ENCODE measurements at regions not wholly inside any gene's neighbourhood (a gene's known extent, or its start where the extent isn't known, plus 50 kb on each side); places are given as distances from the start of the nearest gene placed in this dataset.

DNA sequence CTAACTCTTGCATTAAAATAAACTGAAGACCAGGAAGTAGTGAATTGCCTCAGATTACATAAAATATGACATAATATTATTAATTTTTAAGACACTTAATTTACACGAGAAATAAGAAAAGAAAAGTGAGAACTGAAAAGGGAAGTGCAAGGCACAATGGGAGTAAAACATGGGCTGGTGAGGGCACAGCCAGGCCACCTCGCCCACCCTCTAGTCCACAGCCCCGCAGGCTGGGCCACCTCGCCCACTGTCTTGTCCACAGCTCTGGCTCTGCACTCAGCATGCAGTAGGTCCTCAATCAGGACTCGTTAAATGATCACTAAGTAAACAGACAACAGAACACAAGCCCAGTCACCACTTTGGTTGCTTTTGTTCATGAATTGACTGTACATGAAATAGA, 67.8 kb upstream of the ARHGEF7 start:
- WGBS, 10 experiments, result 20 to 86% (median 70%) methylated on average over 2 to 5 of the region's 5 CpGs; no CpG with 5 or more reads in 2 of the 10 experiments
- Histone ChIP-seq H3K4me3 (no peak overlapping the region), H3K4me1 (replicated peaks in 1 of 2) (no peaks in the 10 kb centered on the region), H3K27ac (no peak overlapping the region)
- no peak for ATAC-seq (replicated peaks in 6 of 8)
- in situ Hi-C loops (cut with MboI; ENCODE audit: low pct_unique_long_range_greater_than_20kb in 2 of 9, low sequenced_read_pairs in 9 of 9, unreplicated experiment in 9 of 9), result loop anchor here in 1 of 9 experiments (25.0 kb wide), 1 partner anchor 110 kb away; no protein-coding TSS in a partner anchor

DNA sequence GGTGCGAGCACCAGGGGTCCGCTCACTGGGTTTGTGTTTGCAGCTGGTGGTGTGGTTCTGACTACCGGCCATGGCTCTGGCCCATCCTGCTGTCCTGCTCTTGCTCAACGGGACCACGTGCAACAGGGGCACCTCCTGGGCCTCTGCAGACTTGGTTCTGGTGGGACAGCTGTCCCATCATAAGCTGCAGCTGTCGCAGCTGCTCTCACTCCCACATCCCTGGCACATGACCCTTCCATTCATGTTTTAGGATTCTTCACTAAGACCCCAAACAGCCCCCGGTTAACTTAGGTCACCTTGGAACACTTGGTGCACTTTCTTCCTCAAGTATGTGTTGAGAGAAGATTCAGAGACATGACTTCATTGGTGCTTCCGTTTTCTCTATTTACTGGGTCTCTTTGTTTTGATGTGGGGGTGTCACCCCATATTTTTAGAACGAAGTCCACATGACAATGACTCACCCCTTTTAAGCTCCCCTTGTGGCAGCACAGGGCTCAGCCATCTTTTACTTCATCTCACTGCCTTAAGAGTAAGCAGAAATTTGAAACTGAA, 68.4 kb upstream of the ARHGEF7 start:
- ATAC-seq (replicated peaks in 6 of 8), result peak in 2 of 8 experiments; percentile 3 to 16
- H3K4me3 ChIP-seq, result no peak overlapping the region
- WGBS, 10 experiments, result 3 to 89% (median 80%) methylated on average over 1 to 6 of the region's 9 CpGs; no CpG with 5 or more reads in 2 of the 10 experiments
- no peak overlapping the region for H3K27ac ChIP-seq
- in situ Hi-C loops (cut with MboI; ENCODE audit: low pct_unique_long_range_greater_than_20kb in 2 of 9, low sequenced_read_pairs in 9 of 9, unreplicated experiment in 9 of 9), result loop anchor here in 1 of 9 experiments (25.0 kb wide), 1 partner anchor 109 kb away; no protein-coding TSS in a partner anchor
- H3K4me1 ChIP-seq (replicated peaks in 1 of 2), result no peaks in the 10 kb centered on the region

DNA sequence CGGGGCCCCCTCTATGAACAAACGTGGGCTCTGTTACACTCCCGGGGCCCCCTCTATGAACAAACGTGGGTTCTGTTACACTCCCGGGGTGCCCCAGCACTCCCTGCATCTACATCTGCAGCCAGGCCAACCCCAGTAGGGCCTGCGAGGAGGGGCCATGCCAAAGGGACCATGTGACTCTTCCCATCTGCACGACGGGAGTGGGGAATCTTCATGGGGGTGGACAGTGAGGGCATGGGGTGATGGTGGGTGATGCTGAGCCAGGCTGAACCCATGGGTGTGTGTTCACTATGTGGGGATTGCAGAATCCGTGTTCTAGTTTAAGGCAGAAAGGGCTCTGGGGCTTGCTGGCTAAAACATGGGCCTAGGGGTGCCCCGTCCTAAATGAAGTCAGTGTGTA, 69.9 kb upstream of the ARHGEF7 start:
- H3K4me3 ChIP-seq, result no peak overlapping the region
- 56 to 80% (median 60%) methylated on average over 1 to 3 of the region's 10 CpGs; no CpG with 5 or more reads in 7 of the 10 experiments for WGBS, 10 experiments
- H3K4me1 ChIP-seq (replicated peaks in 1 of 2), result no peaks in the 10 kb centered on the region
- in situ Hi-C loops (cut with MboI; ENCODE audit: low pct_unique_long_range_greater_than_20kb in 2 of 9, low sequenced_read_pairs in 9 of 9, unreplicated experiment in 9 of 9), result loop anchor here in 1 of 9 experiments (25.0 kb wide), 1 partner anchor 108 kb away; no protein-coding TSS in a partner anchor
- no peak overlapping the region for H3K27ac ChIP-seq
- ATAC-seq (replicated peaks in 6 of 8), result no peak

DNA sequence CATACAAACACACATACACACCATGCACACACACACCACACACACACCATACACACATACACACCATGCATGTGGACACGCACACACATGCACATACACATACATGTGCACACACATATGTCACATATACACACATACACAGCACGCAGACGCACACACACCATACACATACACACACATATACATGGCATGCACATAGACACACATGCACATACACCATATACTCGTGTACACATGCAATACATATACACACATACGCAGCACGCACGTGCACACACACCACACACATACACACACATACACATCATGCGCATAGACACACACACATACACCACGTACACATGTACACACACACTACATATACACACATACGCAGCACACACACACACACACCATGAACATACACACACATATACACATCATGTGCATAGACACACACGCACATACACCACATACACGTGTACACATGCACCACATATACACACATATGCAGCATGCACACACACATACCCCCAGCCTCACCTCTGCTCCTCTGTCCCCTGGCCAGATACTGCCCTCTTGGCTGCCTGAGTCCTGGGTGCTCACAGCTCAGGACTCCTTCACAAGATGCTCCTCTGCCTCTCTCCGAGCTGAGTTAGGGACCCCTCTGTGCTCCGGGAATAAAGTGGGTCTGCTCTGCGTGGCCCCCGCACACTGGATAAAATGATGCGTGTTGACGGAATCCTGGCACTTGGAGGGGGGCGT, 70.9 kb upstream of the ARHGEF7 start:
- Histone ChIP-seq H3K4me1 (replicated peaks in 1 of 2) (no peaks in the 10 kb centered on the region), H3K4me3 (no peak overlapping the region), H3K27ac (no peak overlapping the region)
- in situ Hi-C loops (cut with MboI; ENCODE audit: low pct_unique_long_range_greater_than_20kb in 2 of 9, low sequenced_read_pairs in 9 of 9, unreplicated experiment in 9 of 9), result loop anchor here in 1 of 9 experiments (25.0 kb wide), 1 partner anchor 107 kb away; no protein-coding TSS in a partner anchor
- 89 to 100% (median 96%) methylated on average over 1 to 11 of the region's 19 CpGs; no CpG with 5 or more reads in 2 of the 10 experiments for WGBS, 10 experiments
- no peak for ATAC-seq (replicated peaks in 6 of 8)

DNA sequence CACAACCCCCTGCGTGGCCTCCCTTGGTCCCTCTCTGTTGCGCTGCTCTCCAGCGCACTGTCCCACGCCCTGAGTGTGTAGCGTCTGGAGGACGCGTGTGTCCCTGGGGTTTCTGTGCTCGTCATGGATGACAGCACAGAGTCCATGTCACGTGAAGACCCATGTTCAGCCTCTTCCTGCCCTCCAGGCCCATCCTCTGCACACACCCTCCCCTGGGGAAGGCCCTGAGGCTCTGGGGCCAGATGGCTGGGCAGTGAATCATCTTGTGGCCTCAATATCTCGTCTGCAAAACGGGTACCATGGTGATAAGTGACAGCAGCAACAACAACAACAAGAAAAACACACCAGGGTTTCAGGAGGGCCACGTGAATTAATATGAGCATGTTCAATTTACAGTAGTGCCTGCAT, 71.5 kb upstream of the ARHGEF7 start:
- WGBS, 10 experiments, result 13 to 100% (median 66%) methylated on average over 1 to 9 of the region's 12 CpGs; no CpG with 5 or more reads in 1 of the 10 experiments
- peak; percentile 19 to 92 (median 84) for ATAC-seq (replicated peaks in 6 of 8)
- Histone ChIP-seq H3K4me3 (no peak overlapping the region), H3K4me1 (replicated peaks in 1 of 2) (no peaks in the 10 kb centered on the region), H3K27ac (no peak overlapping the region)
- in situ Hi-C loops (cut with MboI; ENCODE audit: low pct_unique_long_range_greater_than_20kb in 2 of 9, low sequenced_read_pairs in 9 of 9, unreplicated experiment in 9 of 9), result loop anchor here in 1 of 9 experiments (25.0 kb wide), 1 partner anchor 106 kb away; no protein-coding TSS in a partner anchor

DNA sequence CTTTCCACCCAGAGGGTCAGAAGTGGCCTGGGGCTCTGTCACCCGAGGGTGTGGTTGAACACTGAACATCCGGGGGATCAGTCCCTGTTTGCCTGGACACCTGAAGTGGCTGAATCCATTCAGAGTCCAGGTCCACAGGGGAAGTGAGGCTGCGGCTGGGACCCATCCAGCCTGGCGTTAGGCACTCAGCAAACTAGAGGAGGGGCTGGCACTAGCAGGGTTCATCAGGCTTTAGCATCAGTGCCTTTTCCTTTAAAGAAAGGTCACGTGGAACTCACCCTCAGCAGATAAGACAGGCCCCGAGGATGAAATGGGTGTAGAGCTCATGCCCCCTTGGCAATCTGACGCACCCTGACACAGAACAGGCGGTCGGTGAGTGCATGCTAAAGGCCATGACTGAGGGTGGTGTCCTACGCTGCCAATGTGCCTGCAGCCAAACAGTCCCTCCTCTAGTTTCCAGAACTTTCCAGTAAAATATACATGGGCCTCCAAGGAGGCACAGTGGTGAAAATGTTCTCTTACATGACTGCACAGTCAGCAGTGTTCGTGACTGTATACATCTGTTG, 72.4 kb upstream of the ARHGEF7 start:
- ATAC-seq (replicated peaks in 6 of 8), result peak in 1 of 8 experiments; percentile 30
- in situ Hi-C loops (cut with MboI; ENCODE audit: low pct_unique_long_range_greater_than_20kb in 2 of 9, low sequenced_read_pairs in 9 of 9, unreplicated experiment in 9 of 9), result loop anchor here in 1 of 9 experiments (25.0 kb wide), 1 partner anchor 105 kb away; no protein-coding TSS in a partner anchor
- 59 to 83% (median 68%) methylated on average over 1 to 8 of the region's 11 CpGs; no CpG with 5 or more reads in 3 of the 10 experiments for WGBS, 10 experiments

DNA sequence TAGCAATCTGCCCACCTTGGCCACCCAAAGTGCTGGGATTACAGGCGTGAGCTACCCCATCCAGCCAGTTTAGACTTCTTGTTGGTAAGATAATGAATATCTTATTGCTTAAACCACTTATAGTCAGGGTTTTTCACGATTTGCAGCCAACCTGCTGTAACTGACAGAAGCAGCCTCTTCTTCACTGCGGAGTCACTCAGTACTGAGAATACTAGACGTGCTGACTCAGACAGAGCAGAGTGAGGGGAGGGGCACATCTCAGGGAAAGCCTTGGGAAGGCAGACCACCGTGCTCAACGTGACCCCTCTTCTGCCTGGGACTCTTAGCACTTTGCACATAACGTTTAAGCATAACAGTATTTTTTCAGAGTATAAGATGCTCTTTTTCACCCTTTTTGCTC, 74.3 kb upstream of the ARHGEF7 start:
- H3K4me3 ChIP-seq, result no peak overlapping the region

More for the DNA sequence above, 72.4 kb upstream of the ARHGEF7 start:
- no peaks in the 10 kb centered on the region for H3K4me1 ChIP-seq (replicated peaks in 1 of 2)
- H3K4me3 ChIP-seq, result no peak overlapping the region
- H3K27ac ChIP-seq, result no peak overlapping the region

DNA sequence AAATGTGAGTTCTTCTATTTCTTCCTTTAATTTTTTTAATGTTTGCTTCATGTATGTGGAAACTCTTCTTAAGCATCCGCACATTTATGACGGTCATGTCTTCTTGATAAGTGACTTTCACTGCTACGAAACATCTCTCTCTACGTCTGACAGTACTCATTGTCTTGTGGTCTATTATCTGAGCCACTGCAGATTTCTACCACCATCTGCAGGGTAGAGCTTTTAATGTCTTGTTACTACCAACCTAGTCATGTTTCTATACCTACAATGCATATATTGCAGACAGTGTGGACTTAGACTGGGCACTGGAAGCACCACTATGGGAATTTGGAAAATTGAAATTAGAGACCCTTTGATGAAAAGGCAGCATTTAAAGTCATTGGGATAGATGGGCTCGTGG, 75.4 kb upstream of the ARHGEF7 start:
- in situ Hi-C loops (cut with MboI; ENCODE audit: low pct_unique_long_range_greater_than_20kb in 2 of 9, low sequenced_read_pairs in 9 of 9, unreplicated experiment in 9 of 9), result loop anchor here in 1 of 9 experiments (25.0 kb wide), 1 partner anchor 102 kb away; no protein-coding TSS in a partner anchor
- H3K27ac ChIP-seq, result no peak overlapping the region
- WGBS, 10 experiments, result 60 to 100% (median 92%) methylated on average over 2 to 5 of the region's 5 CpGs; no CpG with 5 or more reads in 2 of the 10 experiments
- no peaks in the 10 kb centered on the region for H3K4me1 ChIP-seq (replicated peaks in 1 of 2)
- ATAC-seq (replicated peaks in 6 of 8), result no peak
- no peak overlapping the region for H3K4me3 ChIP-seq

More for the DNA sequence above, 74.3 kb upstream of the ARHGEF7 start:
- H3K27ac ChIP-seq, result no peak overlapping the region
- no peaks in the 10 kb centered on the region for H3K4me1 ChIP-seq (replicated peaks in 1 of 2)
- in situ Hi-C loops (cut with MboI; ENCODE audit: low pct_unique_long_range_greater_than_20kb in 2 of 9, low sequenced_read_pairs in 9 of 9, unreplicated experiment in 9 of 9), result loop anchor here in 1 of 9 experiments (25.0 kb wide), 1 partner anchor 104 kb away; no protein-coding TSS in a partner anchor
- WGBS, 10 experiments, result 0 to 80% (median 63%) methylated on average over 2 to 7 of the region's 7 CpGs; no CpG with 5 or more reads in 3 of the 10 experiments
- peak in 4 of 8 experiments; percentile 47 to 76 (median 62) for ATAC-seq (replicated peaks in 6 of 8)

DNA sequence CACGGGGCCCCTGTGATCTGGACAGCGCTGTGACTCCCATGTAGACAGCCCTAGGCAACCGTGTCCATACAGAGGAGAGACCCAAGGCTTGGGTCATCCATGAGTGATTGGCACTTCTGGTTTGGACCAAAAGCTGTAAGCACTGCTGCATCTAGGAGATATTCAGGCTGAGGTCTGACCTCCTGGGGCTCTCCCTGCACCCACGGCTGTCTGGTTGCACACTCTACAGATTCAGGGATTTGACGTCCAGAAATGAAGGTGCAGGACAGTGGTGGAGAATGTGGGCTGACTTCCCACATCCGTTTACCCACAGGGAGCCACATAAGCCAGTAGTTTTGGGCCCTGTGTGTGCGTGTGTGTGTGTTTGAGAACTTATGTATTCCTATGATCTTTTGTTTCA, 76.2 kb upstream of the ARHGEF7 start:
- no peak for ATAC-seq (replicated peaks in 6 of 8)
- H3K4me1 ChIP-seq (replicated peaks in 1 of 2), result no peaks in the 10 kb centered on the region
- 40 to 100% (median 83%) methylated on average over 1 to 6 of the region's 7 CpGs; no CpG with 5 or more reads in 1 of the 10 experiments for WGBS, 10 experiments
- in situ Hi-C loops (cut with MboI; ENCODE audit: low pct_unique_long_range_greater_than_20kb in 2 of 9, low sequenced_read_pairs in 9 of 9, unreplicated experiment in 9 of 9), result loop anchor here in 1 of 9 experiments (25.0 kb wide), 1 partner anchor 102 kb away; no protein-coding TSS in a partner anchor
- no peak overlapping the region for H3K27ac ChIP-seq
- no peak overlapping the region for H3K4me3 ChIP-seq

DNA sequence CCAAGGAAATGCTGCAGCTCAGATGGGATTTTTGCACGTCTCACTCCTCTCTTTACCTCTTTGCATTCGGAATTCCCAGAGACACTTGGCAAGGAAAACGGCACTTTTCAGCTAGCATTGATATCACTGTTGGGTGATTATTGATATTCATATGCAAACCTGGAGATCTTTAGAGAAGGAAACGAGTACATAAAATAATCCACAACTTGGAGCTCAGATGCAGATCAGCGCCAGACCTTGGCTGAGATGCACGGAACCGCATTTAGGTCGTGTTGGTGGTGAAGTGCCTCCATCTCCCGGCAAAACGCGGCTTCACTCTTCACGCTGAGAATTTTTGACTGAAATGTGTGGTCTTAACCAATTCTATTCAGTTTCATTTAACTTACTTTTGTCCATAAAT, 77.2 kb upstream of the ARHGEF7 start:
- in situ Hi-C loops (cut with MboI; ENCODE audit: low pct_unique_long_range_greater_than_20kb in 2 of 9, low sequenced_read_pairs in 9 of 9, unreplicated experiment in 9 of 9), result loop anchor here in 1 of 9 experiments (25.0 kb wide), 1 partner anchor 101 kb away; no protein-coding TSS in a partner anchor
- H3K4me3 ChIP-seq, result no peak overlapping the region
- no peak overlapping the region for H3K27ac ChIP-seq
- no peaks in the 10 kb centered on the region for H3K4me1 ChIP-seq (replicated peaks in 1 of 2)
- 61 to 96% (median 78%) methylated on average over 4 to 10 of the region's 12 CpGs; no CpG with 5 or more reads in 1 of the 10 experiments for WGBS, 10 experiments
- ATAC-seq (replicated peaks in 6 of 8), result no peak

DNA sequence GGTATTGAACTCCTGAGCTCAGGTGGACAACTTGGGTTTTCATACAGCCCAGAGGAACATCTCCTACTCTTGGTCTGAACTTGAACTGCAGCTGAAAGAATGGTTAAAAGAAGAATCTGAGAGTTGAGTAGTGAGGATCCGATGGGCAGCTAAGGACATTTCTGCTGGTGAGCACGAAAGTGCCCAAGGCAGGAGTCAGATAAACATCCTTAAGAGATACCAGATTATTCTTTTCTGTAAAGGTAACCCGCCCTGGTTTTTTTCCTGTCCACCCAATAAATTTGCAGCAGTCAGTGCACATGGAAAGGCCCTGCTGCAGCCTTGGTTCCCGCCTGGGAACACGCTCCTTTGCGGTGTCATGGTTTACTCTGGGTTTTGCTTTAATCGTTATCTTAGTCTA, 78.4 kb upstream of the ARHGEF7 start:
- in situ Hi-C loops (cut with MboI; ENCODE audit: low pct_unique_long_range_greater_than_20kb in 2 of 9, low sequenced_read_pairs in 9 of 9, unreplicated experiment in 9 of 9), result loop anchor here in 1 of 9 experiments (25.0 kb wide), 1 partner anchor 99 kb away; no protein-coding TSS in a partner anchor
- Histone ChIP-seq H3K4me3 (no peak overlapping the region), H3K27ac (no peak overlapping the region), H3K4me1 (replicated peaks in 1 of 2) (no peaks in the 10 kb centered on the region)
- WGBS, 10 experiments, result 54 to 100% (median 86%) methylated on average over 1 to 5 of the region's 7 CpGs; no CpG with 5 or more reads in 2 of the 10 experiments
- ATAC-seq (replicated peaks in 6 of 8), result no peak

DNA sequence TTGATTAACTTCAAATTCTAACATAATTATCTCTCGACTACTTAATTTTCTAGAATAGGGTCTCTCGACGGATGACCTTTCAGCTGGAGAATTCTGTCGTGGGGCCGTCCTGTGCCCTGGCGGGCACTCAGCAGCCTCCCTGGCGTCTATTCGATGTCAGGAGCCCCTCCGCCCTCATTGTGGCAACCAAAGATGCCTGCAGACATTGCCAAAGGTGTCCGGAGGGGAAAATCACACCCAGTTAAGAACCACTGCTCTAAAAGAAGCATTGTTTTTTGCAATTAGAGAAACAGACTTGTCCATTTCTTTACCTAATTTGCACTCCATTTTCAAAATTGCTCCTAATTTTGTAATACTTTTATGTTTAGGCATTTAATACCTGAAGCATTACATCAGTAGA, 79.2 kb upstream of the ARHGEF7 start:
- in situ Hi-C loops (cut with MboI; ENCODE audit: low pct_unique_long_range_greater_than_20kb in 2 of 9, low sequenced_read_pairs in 9 of 9, unreplicated experiment in 9 of 9), result loop anchor here in 1 of 9 experiments (25.0 kb wide), 1 partner anchor 99 kb away; no protein-coding TSS in a partner anchor
- WGBS, 10 experiments, result 59 to 100% (median 75%) methylated on average over 1 to 10 of the region's 10 CpGs; no CpG with 5 or more reads in 2 of the 10 experiments

More for the DNA sequence above, 79.2 kb upstream of the ARHGEF7 start:
- Histone ChIP-seq H3K4me3 (no peak overlapping the region), H3K4me1 (replicated peaks in 1 of 2) (no peaks in the 10 kb centered on the region), H3K27ac (no peak overlapping the region)
- ATAC-seq (replicated peaks in 6 of 8), result no peak
